ENCODE measurements at regions not wholly inside any gene's neighbourhood (a gene's known extent, or its start where the extent isn't known, plus 50 kb on each side); places are given as distances from the start of the nearest gene placed in this dataset.

- TF ChIP-seq MXI1 (conservative IDR thresholded peaks at IDR 0.05; ENCODE audit: poor library complexity, severe bottlenecking) (no peak), RAD21 (conservative IDR thresholded peaks at IDR 0.05) (no peak), EZH2 (IDR thresholded peaks at IDR 0.05; ENCODE audit: borderline replicate concordance, insufficient read depth, low read length, poor library complexity, severe bottlenecking) (no peak), TAF1 (IDR thresholded peaks at IDR 0.05; ENCODE audit: low read depth) (no peak), POLR2AphosphoS5 (IDR thresholded peaks at IDR 0.05) (no peak), CTCF (IDR thresholded peaks at IDR 0.05; ENCODE audit: poor library complexity, severe bottlenecking) (no peak), EP300 (conservative IDR thresholded peaks at IDR 0.05; ENCODE audit: poor library complexity, severe bottlenecking) (no peak), SMC3 (conservative IDR thresholded peaks at IDR 0.05; ENCODE audit: poor library complexity) (no peak)
- TF ChIP-seq, protein P1, sequence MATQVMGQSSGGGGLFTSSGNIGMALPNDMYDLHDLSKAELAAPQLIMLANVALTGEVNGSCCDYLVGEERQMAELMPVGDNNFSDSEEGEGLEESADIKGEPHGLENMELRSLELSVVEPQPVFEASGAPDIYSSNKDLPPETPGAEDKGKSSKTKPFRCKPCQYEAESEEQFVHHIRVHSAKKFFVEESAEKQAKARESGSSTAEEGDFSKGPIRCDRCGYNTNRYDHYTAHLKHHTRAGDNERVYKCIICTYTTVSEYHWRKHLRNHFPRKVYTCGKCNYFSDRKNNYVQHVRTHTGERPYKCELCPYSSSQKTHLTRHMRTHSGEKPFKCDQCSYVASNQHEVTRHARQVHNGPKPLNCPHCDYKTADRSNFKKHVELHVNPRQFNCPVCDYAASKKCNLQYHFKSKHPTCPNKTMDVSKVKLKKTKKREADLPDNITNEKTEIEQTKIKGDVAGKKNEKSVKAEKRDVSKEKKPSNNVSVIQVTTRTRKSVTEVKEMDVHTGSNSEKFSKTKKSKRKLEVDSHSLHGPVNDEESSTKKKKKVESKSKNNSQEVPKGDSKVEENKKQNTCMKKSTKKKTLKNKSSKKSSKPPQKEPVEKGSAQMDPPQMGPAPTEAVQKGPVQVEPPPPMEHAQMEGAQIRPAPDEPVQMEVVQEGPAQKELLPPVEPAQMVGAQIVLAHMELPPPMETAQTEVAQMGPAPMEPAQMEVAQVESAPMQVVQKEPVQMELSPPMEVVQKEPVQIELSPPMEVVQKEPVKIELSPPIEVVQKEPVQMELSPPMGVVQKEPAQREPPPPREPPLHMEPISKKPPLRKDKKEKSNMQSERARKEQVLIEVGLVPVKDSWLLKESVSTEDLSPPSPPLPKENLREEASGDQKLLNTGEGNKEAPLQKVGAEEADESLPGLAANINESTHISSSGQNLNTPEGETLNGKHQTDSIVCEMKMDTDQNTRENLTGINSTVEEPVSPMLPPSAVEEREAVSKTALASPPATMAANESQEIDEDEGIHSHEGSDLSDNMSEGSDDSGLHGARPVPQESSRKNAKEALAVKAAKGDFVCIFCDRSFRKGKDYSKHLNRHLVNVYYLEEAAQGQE (IDR thresholded peaks at IDR 0.05; ENCODE audit: borderline replicate concordance) = no peak
- Histone ChIP-seq H3K9me3 (ENCODE audit: low read length) (no peaks in the 10 kb centered on the region), H3F3A (ENCODE audit: insufficient read depth, low read length, poor library complexity, severe bottlenecking) (no peaks in the 10 kb centered on the region), H2AFZ (ENCODE audit: low read depth, low read length) (no peak overlapping the region), H4K20me1 (ENCODE audit: insufficient read depth) (no peaks in the 10 kb centered on the region), H3K36me3 (ENCODE audit: insufficient read depth, low read length) (no peaks in the 10 kb centered on the region), H3K79me2 (replicated peaks; ENCODE audit: insufficient read depth, low read length) (no peaks in the 10 kb centered on the region), H3K4me3 (ENCODE audit: low read length) (no peak overlapping the region), H3K27me3 (ENCODE audit: insufficient read depth, low read depth, low read length) (no peaks in the 10 kb centered on the region), H3K4me2 (ENCODE audit: low read length) (no peak overlapping the region), H3K9ac (ENCODE audit: low read length) (no peak overlapping the region), H3K27ac (ENCODE audit: low read length) (no peak overlapping the region), H3K9me2 (ENCODE audit: insufficient read depth, low read length) (no peaks in the 10 kb centered on the region)
These were observed 207.0 kb upstream of the COX10 start for GRCh38 chr17:13862346-13862745.

DNA sequence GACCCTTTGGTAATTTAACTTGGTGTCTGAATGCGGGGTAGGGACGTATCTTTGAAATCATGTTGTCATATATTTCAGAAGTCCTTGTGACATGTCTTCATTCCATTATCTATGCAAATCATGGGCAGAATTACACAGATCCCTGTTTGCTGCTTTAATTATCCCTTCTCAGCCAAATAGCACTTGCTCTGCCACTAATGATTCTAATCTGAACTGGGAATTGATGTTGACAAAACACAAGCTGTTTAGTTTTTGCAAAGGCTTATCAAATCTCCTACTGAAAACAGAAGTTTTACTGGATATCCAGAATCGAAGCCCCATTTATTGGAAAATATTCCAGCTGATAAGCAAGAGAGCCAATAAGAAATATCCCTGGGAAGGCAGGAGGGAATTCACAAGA, 205.9 kb upstream of the COX10 start:
- TF ChIP-seq MXI1 (conservative IDR thresholded peaks at IDR 0.05; ENCODE audit: poor library complexity, severe bottlenecking) = no peak
- TF ChIP-seq, protein P1 (IDR thresholded peaks at IDR 0.05; ENCODE audit: borderline replicate concordance) = no peak
- no peak for TF ChIP-seq CTCF (IDR thresholded peaks at IDR 0.05; ENCODE audit: poor library complexity, severe bottlenecking)
- TF ChIP-seq POLR2AphosphoS5 (IDR thresholded peaks at IDR 0.05) = no peak
- TF ChIP-seq TAF1 (IDR thresholded peaks at IDR 0.05; ENCODE audit: low read depth) = no peak
- TF ChIP-seq EZH2 (IDR thresholded peaks at IDR 0.05; ENCODE audit: borderline replicate concordance, insufficient read depth, low read length, poor library complexity, severe bottlenecking) = no peak
- no peak for TF ChIP-seq RAD21 (conservative IDR thresholded peaks at IDR 0.05)
- no peak for TF ChIP-seq EP300 (conservative IDR thresholded peaks at IDR 0.05; ENCODE audit: poor library complexity, severe bottlenecking)
- no peak for TF ChIP-seq SMC3 (conservative IDR thresholded peaks at IDR 0.05; ENCODE audit: poor library complexity)
- no peak overlapping the region for H3K27ac ChIP-seq (ENCODE audit: low read length)
- no peaks in the 10 kb centered on the region for H3K27me3 ChIP-seq (ENCODE audit: insufficient read depth, low read depth, low read length)

More for the DNA sequence above, 205.9 kb upstream of the COX10 start:
- Histone ChIP-seq H3K9me2 (ENCODE audit: insufficient read depth, low read length) (no peaks in the 10 kb centered on the region), H4K20me1 (ENCODE audit: insufficient read depth) (no peaks in the 10 kb centered on the region), H3K9ac (ENCODE audit: low read length) (no peak overlapping the region), H2AFZ (ENCODE audit: low read depth, low read length) (no peak overlapping the region), H3K79me2 (replicated peaks; ENCODE audit: insufficient read depth, low read length) (no peaks in the 10 kb centered on the region), H3K4me3 (ENCODE audit: low read length) (no peak overlapping the region), H3F3A (ENCODE audit: insufficient read depth, low read length, poor library complexity, severe bottlenecking) (no peaks in the 10 kb centered on the region), H3K36me3 (ENCODE audit: insufficient read depth, low read length) (no peaks in the 10 kb centered on the region), H3K9me3 (ENCODE audit: low read length) (no peaks in the 10 kb centered on the region), H3K4me2 (ENCODE audit: low read length) (no peak overlapping the region)
